Caki2 (cell line): ENCODE measurements at regions not wholly inside any gene's neighbourhood (a gene's known extent, or its start where the extent isn't known, plus 50 kb on each side); places are given as distances from the start of the nearest gene placed in this dataset.
A peak's percentile ranks its signal among the peaks of the same experiment; 100 is the strongest.

Experiments used
- DNase-seq: peaks from one replicate; pipeline ENCODE4 v3.0.0-alpha.2; 2015; ENCODE audit warnings: low read depth
- in situ Hi-C: cut with HindIII; loops from 2 replicates; pipeline ENCODE4 v1.10.0; 2016; ENCODE audit warnings: low sequenced_read_pairs, low pct_unique_long_range_greater_than_20kb, mixed read lengths

GRCh38 chr16:64892835-64893785 is 228.8 kb downstream of the CDH11 start:
- in situ Hi-C loops, result no loop called here
- peak; percentile 14 for DNase-seq

GRCh38 chr16:64889446-64889845 is 232.4 kb downstream of the CDH11 start:
- no peak for DNase-seq
- in situ Hi-C loops, result no loop called here

- no peak for DNase-seq
- in situ Hi-C loops, result no loop called here
Observed at GRCh38 chr16:64887651-64888050, 234.2 kb downstream of the CDH11 start.

GRCh38 chr16:64882078-64882784 is 239.6 kb downstream of the CDH11 start:
- peak; percentile 45 for DNase-seq
- in situ Hi-C loops, result no loop called here

DNA sequence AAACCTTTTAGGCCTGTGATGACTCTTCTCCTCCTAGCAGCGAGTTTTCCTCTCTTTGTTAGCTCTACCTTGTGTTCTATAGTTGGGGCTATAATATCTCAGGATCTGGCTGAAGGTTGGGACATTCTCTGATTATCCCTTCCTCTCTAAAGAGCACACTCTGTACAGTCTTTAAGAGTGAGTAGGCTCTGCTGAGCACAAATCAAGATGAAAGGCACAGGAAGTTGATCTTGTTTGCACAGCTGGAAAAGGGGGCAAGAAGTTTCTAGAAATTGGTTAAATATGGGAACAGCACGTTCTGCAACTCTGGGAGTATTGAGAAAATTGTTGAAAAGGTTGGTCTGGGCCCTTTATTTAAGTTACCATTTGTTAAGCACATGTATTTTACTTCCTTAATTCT is 240.9 kb downstream of the CDH11 start:
- no peak for DNase-seq
- in situ Hi-C loops, result no loop called here

DNA sequence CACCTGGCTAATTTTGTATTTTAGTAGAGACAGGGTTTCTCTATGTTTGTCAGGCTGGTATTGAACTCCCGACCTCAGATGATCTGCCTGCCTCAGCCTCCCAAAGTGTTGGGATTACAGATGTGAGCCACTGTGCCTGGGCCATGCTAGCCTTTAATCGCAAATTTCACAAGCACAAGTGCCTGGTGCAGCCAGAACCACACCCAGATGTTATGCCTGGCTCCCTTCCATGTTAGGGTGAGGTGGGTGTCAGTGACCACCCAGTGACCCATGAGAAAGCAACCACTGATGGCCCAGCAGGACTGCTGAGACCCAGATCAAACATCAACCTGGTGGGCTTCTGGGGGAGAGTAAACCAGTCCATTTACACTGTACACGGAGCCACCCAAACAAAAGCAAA is 241.9 kb downstream of the CDH11 start:
- in situ Hi-C loops, result no loop called here
- peak; percentile 70 for DNase-seq

DNA sequence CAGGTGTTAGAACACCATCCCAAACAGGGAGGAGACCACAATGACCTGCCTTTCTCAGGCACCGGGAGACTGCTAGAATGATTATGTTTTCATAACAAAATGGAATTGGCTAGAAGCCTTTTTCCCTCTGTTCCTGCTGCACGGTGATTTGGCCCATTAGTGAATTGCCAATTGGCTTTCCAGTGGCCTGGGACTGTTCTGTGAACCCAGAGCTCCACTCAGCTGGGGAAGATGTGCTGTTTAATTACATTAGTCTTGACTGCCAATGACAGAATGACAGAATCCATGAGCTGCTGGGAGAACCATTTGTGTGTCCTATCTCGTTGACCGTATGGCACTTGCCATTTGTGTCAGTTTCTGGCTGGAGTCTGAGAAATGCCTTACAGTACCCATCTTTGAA is 242.9 kb downstream of the CDH11 start:
- no peak for DNase-seq
- in situ Hi-C loops, result no loop called here

DNA sequence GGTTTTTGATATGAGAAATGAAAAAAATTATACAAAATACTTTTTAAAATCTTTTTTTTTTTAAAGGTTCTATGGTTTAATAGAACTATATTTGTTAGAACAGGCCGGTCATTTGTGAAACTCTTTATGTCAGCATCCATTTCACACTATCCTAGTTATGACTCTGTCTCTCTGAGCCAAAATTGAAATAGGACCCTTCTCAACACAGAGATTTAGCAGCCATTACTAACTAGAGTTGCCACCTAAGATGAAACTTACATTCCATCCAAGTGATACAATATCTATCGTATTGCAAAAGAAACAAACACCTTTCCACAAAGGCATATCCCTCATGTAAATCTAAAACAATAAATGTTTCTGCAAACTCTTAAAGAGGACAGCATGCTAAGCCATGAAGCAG is 249.8 kb downstream of the CDH11 start:
- no peak for DNase-seq
- in situ Hi-C loops, result no loop called here

DNA sequence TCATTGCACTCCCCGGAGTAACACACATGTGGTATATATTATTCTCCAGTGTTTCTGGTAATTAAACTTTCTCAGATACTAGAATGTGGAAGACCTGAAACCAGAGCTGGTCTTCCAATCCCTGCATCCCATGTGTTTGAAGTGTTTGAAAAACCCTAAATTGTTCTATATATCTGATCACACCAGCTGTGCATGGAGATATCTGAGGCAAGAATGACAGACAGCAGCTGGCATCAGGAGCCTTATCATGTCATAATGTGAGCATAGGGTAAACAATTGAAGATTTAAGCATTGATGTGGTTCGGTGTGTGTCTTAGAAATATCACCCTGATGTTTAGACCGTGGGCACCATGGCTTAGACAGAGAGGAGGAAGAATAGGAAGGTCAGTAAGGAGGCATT is 251.0 kb downstream of the CDH11 start:
- no peak for DNase-seq
- in situ Hi-C loops, result no loop called here

GRCh38 chr16:64869781-64870180 is 252.1 kb downstream of the CDH11 start:
- in situ Hi-C loops, result no loop called here
- no peak for DNase-seq

DNA sequence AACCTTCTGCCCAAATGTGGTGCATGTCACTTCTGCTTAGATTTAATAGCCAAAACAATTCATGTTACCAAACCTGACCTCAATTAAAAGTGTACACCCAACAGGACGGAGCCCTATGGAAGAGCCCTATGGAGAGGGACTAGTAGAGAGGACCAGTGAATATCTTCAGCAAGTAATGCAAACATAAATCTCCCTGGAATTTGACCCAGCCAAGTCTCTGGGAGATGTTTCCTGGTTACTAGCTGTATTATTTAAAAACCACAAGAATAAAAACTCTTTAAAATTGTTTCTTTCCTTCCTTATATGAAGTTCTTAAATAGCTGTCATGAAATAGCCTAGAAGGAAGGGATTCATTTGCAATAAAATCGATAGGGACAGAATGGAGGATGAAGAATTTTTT is 255.8 kb downstream of the CDH11 start:
- in situ Hi-C loops, result no loop called here
- DNase-seq, result no peak

- in situ Hi-C loops, result no loop called here
- no peak for DNase-seq
Observed at GRCh38 chr16:64865069-64865696, 256.7 kb downstream of the CDH11 start.

DNA sequence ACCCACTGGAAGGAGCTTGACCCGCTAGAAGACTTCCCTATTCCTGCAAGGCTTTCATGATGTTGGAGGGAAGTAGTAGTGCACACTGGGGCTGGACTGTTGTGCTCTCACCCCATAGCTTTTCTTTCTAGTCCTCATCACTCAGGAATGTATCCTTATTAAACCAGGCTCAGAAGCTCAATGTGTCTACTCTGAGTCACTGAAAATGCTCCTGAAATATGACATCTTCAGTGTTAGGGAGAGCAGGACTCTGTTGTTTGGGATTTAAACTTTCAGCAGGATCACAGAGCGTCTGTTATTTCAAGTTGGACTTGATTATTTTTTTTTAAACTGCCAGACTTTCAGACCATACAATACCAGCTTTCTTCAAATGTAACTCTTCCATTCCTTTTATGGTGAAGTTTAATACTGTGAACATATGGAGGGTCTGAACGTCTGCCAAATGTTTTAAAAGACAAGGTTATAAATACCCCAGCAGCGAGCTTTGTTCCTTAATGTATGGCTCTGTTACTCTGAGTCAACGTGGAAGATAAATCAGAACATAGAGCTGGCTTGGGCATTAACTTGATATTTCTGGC is 257.5 kb downstream of the CDH11 start:
- in situ Hi-C loops, result no loop called here
- DNase-seq, result peak; percentile 23

DNA sequence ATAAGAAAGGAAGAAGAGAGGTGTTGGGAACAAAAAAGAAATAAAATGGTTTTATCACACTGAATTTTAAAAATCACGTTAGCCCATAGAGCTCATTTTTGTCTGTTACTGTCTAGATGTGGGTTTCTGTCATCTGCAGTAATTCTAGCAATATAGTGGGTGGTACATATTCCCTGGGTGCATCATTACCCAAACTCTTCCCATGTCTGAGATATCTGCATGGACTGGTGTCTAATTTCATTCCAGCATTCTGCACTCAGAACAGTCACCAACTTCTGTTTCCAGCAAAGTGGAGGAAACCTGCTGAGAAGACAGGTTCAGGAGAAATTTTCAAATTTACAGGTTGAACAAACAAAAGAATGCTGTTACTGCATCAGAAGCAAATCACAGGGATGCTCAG is 263.8 kb downstream of the CDH11 start:
- DNase-seq, result no peak
- in situ Hi-C loops, result no loop called here

DNA sequence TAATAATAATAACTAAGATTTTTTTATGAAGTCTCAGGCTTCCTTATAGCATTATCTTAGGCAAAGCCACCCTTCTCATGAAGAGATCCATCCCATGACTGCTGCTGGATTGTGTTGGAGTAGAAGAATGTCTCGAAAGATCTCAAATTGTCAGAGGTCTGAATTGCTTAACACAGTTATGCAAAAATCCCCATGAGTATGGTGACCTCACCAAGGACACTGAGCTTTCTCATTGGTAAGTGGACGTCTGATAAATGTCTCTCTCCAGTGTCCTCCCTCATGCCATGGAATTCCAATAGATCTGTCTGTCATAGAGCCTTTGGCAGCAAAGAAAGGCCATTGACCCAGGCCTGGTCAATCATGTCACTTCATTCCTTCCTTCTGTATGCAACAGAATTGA is 264.5 kb downstream of the CDH11 start:
- no peak for DNase-seq
- in situ Hi-C loops, result no loop called here

DNA sequence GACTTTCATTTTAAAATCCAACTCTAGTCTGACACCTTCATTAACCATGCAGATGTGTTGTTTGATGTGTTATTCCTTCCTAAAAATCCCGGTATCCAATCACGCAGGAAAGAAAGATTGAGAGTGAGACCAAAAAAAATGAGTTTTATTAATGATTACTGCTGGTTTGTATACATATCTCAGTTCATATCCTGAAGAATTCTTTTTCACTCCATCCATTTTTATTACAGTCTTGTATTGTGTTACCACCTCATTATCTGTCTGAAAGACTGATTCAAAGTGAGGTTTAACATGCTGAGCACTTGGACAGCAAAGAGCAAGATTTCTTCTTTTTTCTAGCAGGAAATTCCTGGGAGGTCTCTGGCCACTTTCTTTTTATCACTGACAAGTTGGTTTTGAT is 268.3 kb downstream of the CDH11 start:
- DNase-seq, result no peak
- in situ Hi-C loops, result no loop called here

GRCh38 chr16:64846966-64847365 is 274.9 kb downstream of the CDH11 start:
- in situ Hi-C loops, result no loop called here
- no peak for DNase-seq

GRCh38 chr16:64845071-64845470 is 276.8 kb downstream of the CDH11 start:
- no peak for DNase-seq
- in situ Hi-C loops, result no loop called here

GRCh38 chr16:64841482-64841881 is 280.4 kb downstream of the CDH11 start:
- in situ Hi-C loops, result no loop called here

More at GRCh38 chr16:64841482-64841881, 280.4 kb downstream of the CDH11 start:
- DNase-seq, result no peak
